Fibroblast of lung (primary cell): ENCODE measurements at regions not wholly inside any gene's neighbourhood (a gene's known extent, or its start where the extent isn't known, plus 50 kb on each side); places are given as distances from the start of the nearest gene placed in this dataset.
"Not testable (repeated sequence)": the region's sequence is repeated elsewhere in the genome, so short reads cannot be mapped to it uniquely, and the experiment has no call there.

ENCODE experiments used
- EZH2 ChIP-seq: IDR thresholded peaks from 2 replicates; pipeline ENCODE4 v1.5.1; 2012; ENCODE audit warnings: low read length, control low read depth, mild to moderate bottlenecking; ENCODE audit errors: missing control alignments
- TF ChIP-seq, protein P1 (sequence below), 2 donors: IDR thresholded peaks in 1 of 2; conservative IDR thresholded peaks in 1 of 2; 1 replicate in 1 of 2; 2 replicates in 1 of 2; pipeline ENCODE4 v1.5.1; 2011 to 2012; ENCODE audit warnings: low read length in 2 of 2, control low read depth in 1 of 2, inconsistent platforms in 1 of 2, low read depth in 1 of 2, mild to moderate bottlenecking in 1 of 2

DNA sequence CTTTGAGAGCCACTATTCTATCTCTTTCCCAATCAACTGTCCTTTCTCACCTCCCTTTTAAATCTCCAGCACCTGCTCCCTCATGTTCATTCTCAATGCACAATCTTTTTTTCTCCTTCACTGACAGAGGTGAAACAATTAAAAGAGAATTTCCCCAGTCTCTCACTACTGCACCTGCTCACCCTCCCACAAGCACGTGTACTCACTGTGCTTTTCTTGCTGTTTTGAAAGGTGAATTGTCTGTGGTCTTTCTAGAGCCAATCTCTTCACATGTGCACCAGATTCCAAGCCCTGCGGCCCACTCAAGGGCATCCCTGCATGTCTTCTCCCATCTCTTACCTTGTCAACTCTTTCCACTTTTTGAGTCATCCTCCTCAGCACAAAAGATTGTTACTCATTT, 95.8 kb downstream of the SPDYE17 start:
- not testable (repeated sequence) for TF ChIP-seq EZH2
- TF ChIP-seq, protein P1, sequence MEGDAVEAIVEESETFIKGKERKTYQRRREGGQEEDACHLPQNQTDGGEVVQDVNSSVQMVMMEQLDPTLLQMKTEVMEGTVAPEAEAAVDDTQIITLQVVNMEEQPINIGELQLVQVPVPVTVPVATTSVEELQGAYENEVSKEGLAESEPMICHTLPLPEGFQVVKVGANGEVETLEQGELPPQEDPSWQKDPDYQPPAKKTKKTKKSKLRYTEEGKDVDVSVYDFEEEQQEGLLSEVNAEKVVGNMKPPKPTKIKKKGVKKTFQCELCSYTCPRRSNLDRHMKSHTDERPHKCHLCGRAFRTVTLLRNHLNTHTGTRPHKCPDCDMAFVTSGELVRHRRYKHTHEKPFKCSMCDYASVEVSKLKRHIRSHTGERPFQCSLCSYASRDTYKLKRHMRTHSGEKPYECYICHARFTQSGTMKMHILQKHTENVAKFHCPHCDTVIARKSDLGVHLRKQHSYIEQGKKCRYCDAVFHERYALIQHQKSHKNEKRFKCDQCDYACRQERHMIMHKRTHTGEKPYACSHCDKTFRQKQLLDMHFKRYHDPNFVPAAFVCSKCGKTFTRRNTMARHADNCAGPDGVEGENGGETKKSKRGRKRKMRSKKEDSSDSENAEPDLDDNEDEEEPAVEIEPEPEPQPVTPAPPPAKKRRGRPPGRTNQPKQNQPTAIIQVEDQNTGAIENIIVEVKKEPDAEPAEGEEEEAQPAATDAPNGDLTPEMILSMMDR (conservative IDR thresholded peaks at IDR 0.05 in 1 of 2, IDR thresholded peaks at IDR 0.05 in 1 of 2; ENCODE audit: low read depth in 1 of 2, low read length in 2 of 2): not testable (repeated sequence)
